SK-N-MC (cell line): ENCODE measurements at regions not wholly inside any gene's neighbourhood (a gene's known extent, or its start where the extent isn't known, plus 50 kb on each side); places are given as distances from the start of the nearest gene placed in this dataset.

Experiments used
- DNase-seq: peaks from one replicate; pipeline ENCODE4 v3.0.0-alpha.2; 2011; ENCODE audit warnings: low read depth, low spot score
- H3K27ac ChIP-seq: fragments of 200-600 bp; sonication (generic); 2 replicates; pipeline ENCODE4 v1.5.1; 2016; ENCODE audit warnings: mixed run types
- H3K36me3 ChIP-seq: fragments of 200-600 bp; sonication (generic); 2 replicates; pipeline ENCODE4 v1.6.1; 2017; ENCODE audit warnings: antibody characterized with exemption, low read length, mixed read lengths; ENCODE audit not compliant: insufficient read depth
- H3K4me3 ChIP-seq: fragments of 200-600 bp; sonication (generic); 2 replicates; pipeline ENCODE4 v1.5.1; 2016
- H3K9ac ChIP-seq: fragments of 200-600 bp; sonication (generic); 2 replicates; pipeline ENCODE4 v1.8.0; 2017; ENCODE audit warnings: mixed run types, mixed read lengths; ENCODE audit not compliant: insufficient read length
- H3K9me3 ChIP-seq: fragments of 200-600 bp; sonication (generic); 2 replicates; pipeline ENCODE4 v1.6.1; 2017; ENCODE audit warnings: low read depth, mild to moderate bottlenecking, antibody characterized with exemption, low read length, moderate library complexity, mixed read lengths
- EZH2 ChIP-seq: fragments of 200-600 bp; sonication (generic); IDR thresholded peaks from one replicate; pipeline ENCODE4 v1.6.1; 2017; ENCODE audit warnings: antibody characterized with exemption
- FOXP2 ChIP-seq: optimal IDR thresholded peaks from 2 replicates; pipeline ENCODE3; 2011; ENCODE audit warnings: mild to moderate bottlenecking, moderate library complexity; ENCODE audit not compliant: insufficient read depth; ENCODE audit errors: extremely low read length, control extremely low read depth
- POLR2AphosphoS5 ChIP-seq: IDR thresholded peaks from 2 replicates; pipeline ENCODE4 v1.6.1; 2012; ENCODE audit warnings: mild to moderate bottlenecking, low read depth, low read length, borderline replicate concordance

GRCh38 chr12:24083838-24084237 is 134.4 kb upstream of the SOX5 start:
- Histone ChIP-seq H3K4me3 (no peak overlapping the region), H3K27ac (no peak overlapping the region), H3K9ac (no peak overlapping the region), H3K9me3 (no peaks in the 10 kb centered on the region), H3K36me3 (no peaks in the 10 kb centered on the region)
- DNase-seq = no peak
- no peak for TF ChIP-seq EZH2
- TF ChIP-seq FOXP2 = no peak
- no peak for TF ChIP-seq POLR2AphosphoS5

- no peak overlapping the region for H3K4me3 ChIP-seq
- H3K36me3 ChIP-seq = no peaks in the 10 kb centered on the region
- no peak overlapping the region for H3K9ac ChIP-seq
- TF ChIP-seq FOXP2 = no peak
- TF ChIP-seq EZH2 = no peak
- no peak for TF ChIP-seq POLR2AphosphoS5
- no peak overlapping the region for H3K27ac ChIP-seq
- no peaks in the 10 kb centered on the region for H3K9me3 ChIP-seq
- DNase-seq = no peak
Measured at GRCh38 chr12:24081606-24082005, 132.1 kb upstream of the SOX5 start.

GRCh38 chr12:24081092-24081529 is 131.6 kb upstream of the SOX5 start:
- Histone ChIP-seq H3K36me3 (no peaks in the 10 kb centered on the region), H3K9ac (no peak overlapping the region), H3K9me3 (no peaks in the 10 kb centered on the region), H3K27ac (no peak overlapping the region), H3K4me3 (no peak overlapping the region)
- DNase-seq = no peak
- TF ChIP-seq EZH2 = no peak
- TF ChIP-seq FOXP2 = no peak
- no peak for TF ChIP-seq POLR2AphosphoS5

- no peak overlapping the region for H3K9ac ChIP-seq
- no peak for DNase-seq
- TF ChIP-seq EZH2 (no peak), FOXP2 (no peak)
- no peaks in the 10 kb centered on the region for H3K36me3 ChIP-seq
- no peak overlapping the region for H3K4me3 ChIP-seq
- H3K9me3 ChIP-seq = no peaks in the 10 kb centered on the region
- H3K27ac ChIP-seq = no peak overlapping the region
Measured at GRCh38 chr12:24080465-24080864, 131.0 kb upstream of the SOX5 start.

GRCh38 chr12:24079083-24079482 is 129.6 kb upstream of the SOX5 start:
- H3K27ac ChIP-seq = no peak overlapping the region
- H3K9ac ChIP-seq = no peak overlapping the region
- TF ChIP-seq FOXP2 (no peak), EZH2 (no peak), POLR2AphosphoS5 (no peak)
- DNase-seq = no peak
- H3K4me3 ChIP-seq = no peak overlapping the region
- no peaks in the 10 kb centered on the region for H3K9me3 ChIP-seq
- no peaks in the 10 kb centered on the region for H3K36me3 ChIP-seq

- no peak for DNase-seq
- H3K9me3 ChIP-seq = no peaks in the 10 kb centered on the region
- H3K9ac ChIP-seq = no peak overlapping the region
- H3K27ac ChIP-seq = no peak overlapping the region
- no peaks in the 10 kb centered on the region for H3K36me3 ChIP-seq
- no peak for TF ChIP-seq EZH2
- H3K4me3 ChIP-seq = no peak overlapping the region
Measured at GRCh38 chr12:24078318-24078765, 128.9 kb upstream of the SOX5 start.

- DNase-seq = no peak
- TF ChIP-seq EZH2 (no peak), POLR2AphosphoS5 (no peak), FOXP2 (no peak)
- Histone ChIP-seq H3K9me3 (no peaks in the 10 kb centered on the region), H3K27ac (no peak overlapping the region), H3K4me3 (no peak overlapping the region), H3K36me3 (no peaks in the 10 kb centered on the region), H3K9ac (no peak overlapping the region)
Measured at GRCh38 chr12:24077161-24077560, 127.7 kb upstream of the SOX5 start.

- no peak for DNase-seq
Measured at GRCh38 chr12:24075650-24076049, 126.2 kb upstream of the SOX5 start.

GRCh38 chr12:24073170-24073810 is 123.8 kb upstream of the SOX5 start:
- Histone ChIP-seq H3K27ac (no peak overlapping the region), H3K4me3 (no peak overlapping the region), H3K36me3 (no peaks in the 10 kb centered on the region), H3K9ac (no peak overlapping the region), H3K9me3 (no peaks in the 10 kb centered on the region)
- TF ChIP-seq POLR2AphosphoS5 (no peak), FOXP2 (no peak), EZH2 (no peak)
- no peak for DNase-seq

More at GRCh38 chr12:24075650-24076049, 126.2 kb upstream of the SOX5 start:
- Histone ChIP-seq H3K9ac (no peak overlapping the region), H3K36me3 (no peaks in the 10 kb centered on the region), H3K9me3 (no peaks in the 10 kb centered on the region), H3K27ac (no peak overlapping the region), H3K4me3 (no peak overlapping the region)
- no peak for TF ChIP-seq EZH2
- no peak for TF ChIP-seq POLR2AphosphoS5
- no peak for TF ChIP-seq FOXP2
